Tibial artery (tissue), 4 donors: ENCODE measurements at regions not wholly inside any gene's neighbourhood (a gene's known extent, or its start where the extent isn't known, plus 50 kb on each side); places are given as distances from the start of the nearest gene placed in this dataset.

ENCODE experiments used
- DNase-seq, 2 donors: peaks; one replicate each; pipeline ENCODE4 v3.0.0-alpha.2; 2019
- H3K27ac ChIP-seq, 2 donors: fragments of 200-600 bp; sonication (generic) in 1 of 2; 1 replicate in 1 of 2; 2 replicates in 1 of 2; pipeline ENCODE4 v1.5.1; 2018 to 2019; ENCODE audit warnings: mild to moderate bottlenecking in 1 of 2
- H3K27me3 ChIP-seq, 2 donors: fragments of 200-600 bp; sonication (generic) in 1 of 2; one replicate each; pipeline versions ENCODE4 v1.5.1 to v1.6.0; 2016 to 2019
- H3K36me3 ChIP-seq, 3 donors: fragments of 200-600 bp; sonication (generic) in 2 of 3; one replicate each; pipeline ENCODE4 v1.5.1; 2016 to 2019; ENCODE audit warnings: mild to moderate bottlenecking in 2 of 3
- H3K4me1 ChIP-seq, 4 donors: fragments of 200-600 bp; sonication (generic) in 2 of 4; 1 replicate in 3 of 4; 2 replicates in 1 of 4; pipeline ENCODE4 v1.5.1; 2016 to 2019
- H3K4me3 ChIP-seq, 2 donors: fragments of 200-600 bp; sonication (generic) in 1 of 2; 1 replicate in 1 of 2; 2 replicates in 1 of 2; pipeline ENCODE4 v1.5.1; 2018 to 2019; ENCODE audit warnings: mild to moderate bottlenecking in 2 of 2
- H3K9me3 ChIP-seq, 3 donors: fragments of 200-600 bp; sonication (generic) in 1 of 3; one replicate each; pipeline ENCODE4 v1.5.1; 2016 to 2019
- CTCF ChIP-seq, 2 experiments: fragments of 200-600 bp in 1 of 2; fragments of 450-650 bp in 1 of 2; IDR thresholded peaks; one replicate each; pipeline ENCODE4 v1.5.1; 2017 to 2019; ENCODE audit warnings: antibody characterized with exemption in 2 of 2, mild to moderate bottlenecking in 1 of 2, moderate library complexity in 1 of 2
- intact Hi-C: fragments of 100-400 bp; cut with DNase I; formaldehyde crosslinking; loops from one replicate; pipeline ENCODE4 v1.15.0; 2023; ENCODE audit warnings: low total_unique reads

GRCh38 chr19:31432201-31432810, 83.1 kb upstream of the TSHZ3 start:
- no peak overlapping the region for H3K27ac ChIP-seq
- no peaks in the 10 kb centered on the region for H3K4me1 ChIP-seq
- no peak for TF ChIP-seq CTCF (IDR thresholded peaks at IDR 0.05)
- DNase-seq, result no peak
- H3K27me3 ChIP-seq, result no peaks in the 10 kb centered on the region
- intact Hi-C loops, result no loop called here
- H3K9me3 ChIP-seq, result peaks cover 0 to 8% (median 0%) of the 10 kb centered on the region in 3 donors
- no peaks in the 10 kb centered on the region for H3K36me3 ChIP-seq
- H3K4me3 ChIP-seq, result no peak overlapping the region

GRCh38 chr19:31436121-31436776, 87.0 kb upstream of the TSHZ3 start:
- intact Hi-C loops, result no loop called here
- H3K4me3 ChIP-seq, result no peak overlapping the region
- H3K27ac ChIP-seq, result no peak overlapping the region
- peaks cover 0 to 8% (median 0%) of the 10 kb centered on the region in 3 donors for H3K9me3 ChIP-seq
- H3K4me1 ChIP-seq, result no peaks in the 10 kb centered on the region
- TF ChIP-seq CTCF (IDR thresholded peaks at IDR 0.05), result no peak
- no peaks in the 10 kb centered on the region for H3K36me3 ChIP-seq
- H3K27me3 ChIP-seq, result no peaks in the 10 kb centered on the region
- DNase-seq, result no peak

DNA sequence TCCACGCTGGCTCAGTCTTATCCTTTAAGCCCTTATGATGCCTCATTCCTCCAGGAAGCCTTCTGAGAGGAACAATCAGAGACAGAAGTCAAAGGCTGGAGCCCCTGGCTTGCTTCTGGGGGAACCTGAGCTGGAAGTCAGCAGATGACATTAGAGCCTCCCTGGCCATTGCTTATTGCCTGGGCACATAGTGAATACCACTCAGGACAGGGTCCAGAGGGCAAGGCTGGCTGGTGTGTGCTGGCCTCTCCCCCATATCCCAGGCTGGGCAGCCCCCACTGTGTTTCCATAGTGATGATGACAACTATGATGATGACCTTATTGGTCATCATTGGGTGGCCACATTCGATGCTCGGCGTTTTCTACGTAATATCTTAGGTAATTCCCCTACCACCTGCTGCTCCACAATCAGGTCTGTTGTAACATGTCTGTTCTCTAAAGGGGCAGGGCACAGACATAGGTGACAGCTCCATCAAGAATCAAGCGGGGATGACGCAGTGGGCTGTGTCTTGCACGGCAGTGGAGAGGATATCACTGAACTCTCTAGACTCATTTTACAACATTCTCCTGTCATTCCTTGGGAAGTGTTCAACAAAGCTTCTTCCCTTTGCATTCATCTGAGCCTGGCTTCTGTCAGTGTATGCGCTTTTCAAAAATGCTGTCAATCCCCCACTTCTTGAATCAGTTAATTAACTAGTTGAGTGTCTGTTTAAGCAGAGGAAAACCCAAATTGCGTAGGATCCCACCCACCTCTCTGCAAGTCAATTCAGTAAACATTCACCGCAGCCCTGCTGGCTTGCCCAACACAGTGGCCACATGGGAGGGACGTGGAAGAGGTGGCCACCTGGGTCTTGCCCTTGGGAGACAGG, 89.4 kb upstream of the TSHZ3 start:
- H3K27me3 ChIP-seq, result no peaks in the 10 kb centered on the region
- no peak overlapping the region for H3K27ac ChIP-seq
- no peak overlapping the region for H3K4me3 ChIP-seq
- intact Hi-C loops, result no loop called here
- H3K36me3 ChIP-seq, result no peaks in the 10 kb centered on the region
- no peaks in the 10 kb centered on the region for H3K4me1 ChIP-seq
- H3K9me3 ChIP-seq, result peaks cover 0 to 8% (median 0%) of the 10 kb centered on the region in 3 donors
- TF ChIP-seq CTCF (IDR thresholded peaks at IDR 0.05), result no peak
- no peak for DNase-seq

DNA sequence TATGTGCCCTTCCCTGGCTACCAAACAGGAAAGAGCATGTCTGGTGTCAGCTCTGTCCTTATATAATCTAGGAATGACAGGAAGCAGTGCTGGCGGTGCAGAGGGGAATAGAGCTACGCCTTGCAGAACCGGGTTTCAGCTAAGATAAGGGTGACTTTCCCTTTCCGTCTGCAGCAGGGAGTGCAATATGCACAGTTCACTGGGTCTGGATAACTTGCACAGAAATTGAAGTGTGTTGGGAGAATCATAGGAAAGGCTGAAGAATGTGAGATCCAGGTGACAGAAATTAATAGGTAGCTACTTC, 90.0 kb upstream of the TSHZ3 start:
- Histone ChIP-seq H3K27me3 (no peaks in the 10 kb centered on the region), H3K4me3 (no peak overlapping the region), H3K9me3 (peaks cover 0 to 8% (median 0%) of the 10 kb centered on the region in 3 donors), H3K27ac (no peak overlapping the region), H3K36me3 (no peaks in the 10 kb centered on the region), H3K4me1 (no peaks in the 10 kb centered on the region)
- intact Hi-C loops, result no loop called here
- no peak for DNase-seq
- no peak for TF ChIP-seq CTCF (IDR thresholded peaks at IDR 0.05)

- Histone ChIP-seq H3K27ac (no peak overlapping the region), H3K4me1 (no peaks in the 10 kb centered on the region), H3K4me3 (no peak overlapping the region), H3K27me3 (peaks cover 0 to 2% of the 10 kb centered on the region in 2 donors), H3K9me3 (peaks cover 0 to 7% (median 0%) of the 10 kb centered on the region in 3 donors), H3K36me3 (no peaks in the 10 kb centered on the region)
- DNase-seq, result no peak
- TF ChIP-seq CTCF (IDR thresholded peaks at IDR 0.05), result no peak
- intact Hi-C loops, result no loop called here
Observed at GRCh38 chr19:31444931-31445330, 95.7 kb upstream of the TSHZ3 start.
